H9 (cell line): ENCODE measurements at regions not wholly inside any gene's neighbourhood (a gene's known extent, or its start where the extent isn't known, plus 50 kb on each side); places are given as distances from the start of the nearest gene placed in this dataset.

ENCODE experiments used
- DNase-seq: peaks from one replicate; pipeline ENCODE4 v3.0.0-alpha.2; 2017
- H2AFZ ChIP-seq: one replicate; pipeline ENCODE4 v1.6.1; 2013; ENCODE audit warnings: mild to moderate bottlenecking, low read length, control low read depth, moderate library complexity
- H2AK5ac ChIP-seq: 2 replicates; pipeline ENCODE4 v1.6.1; 2013; ENCODE audit warnings: low read length, control low read depth, mixed read lengths; ENCODE audit not compliant: insufficient read length
- H2BK120ac ChIP-seq: one replicate; pipeline ENCODE4 v1.6.1; 2013; ENCODE audit warnings: low read depth, mild to moderate bottlenecking, low read length, control low read depth, inconsistent platforms; ENCODE audit not compliant: poor library complexity, severe bottlenecking
- H2BK12ac ChIP-seq: 2 replicates; pipeline ENCODE4 v1.6.1; 2013; ENCODE audit warnings: low read length, control low read depth, mixed read lengths, low read depth; ENCODE audit not compliant: insufficient read length
- H2BK15ac ChIP-seq: 2 replicates; pipeline ENCODE4 v1.6.1; 2013; ENCODE audit warnings: low read depth, low read length, control low read depth
- H2BK20ac ChIP-seq: one replicate; pipeline ENCODE4 v1.6.1; 2013; ENCODE audit warnings: low read depth, mild to moderate bottlenecking, low read length, control low read depth, inconsistent platforms; ENCODE audit not compliant: poor library complexity, severe bottlenecking
- H2BK5ac ChIP-seq: 2 replicates; pipeline ENCODE4 v1.6.1; 2013; ENCODE audit warnings: low read length, control low read depth, mixed read lengths; ENCODE audit not compliant: insufficient read length
- H3K14ac ChIP-seq: 2 replicates; pipeline ENCODE4 v1.6.1; 2013; ENCODE audit warnings: low read length, control low read depth; ENCODE audit not compliant: insufficient read depth
- H3K18ac ChIP-seq: 2 replicates; pipeline ENCODE4 v1.6.1; 2013; ENCODE audit warnings: low read depth, mild to moderate bottlenecking, mixed read lengths, low read length, control low read depth; ENCODE audit not compliant: insufficient read length
- H3K23ac ChIP-seq: 2 replicates; pipeline ENCODE4 v1.6.1; 2013; ENCODE audit warnings: low read length, control low read depth, mixed read lengths, low read depth; ENCODE audit not compliant: insufficient read length
- H3K23me2 ChIP-seq: 2 replicates; pipeline ENCODE4 v1.6.1; 2013; ENCODE audit warnings: low read depth, mild to moderate bottlenecking, mixed read lengths, low read length, control low read depth; ENCODE audit not compliant: insufficient read length, poor library complexity, severe bottlenecking
- H3K27ac ChIP-seq: 2 replicates; pipeline ENCODE4 v1.5.1; 2013; ENCODE audit warnings: low read length, control low read depth, mixed read lengths, low read depth; ENCODE audit not compliant: insufficient read length
- H3K27me3 ChIP-seq: 2 replicates; pipeline ENCODE4 v1.6.1; 2013; ENCODE audit warnings: low read length, control low read depth, inconsistent platforms; ENCODE audit not compliant: insufficient read depth
- H3K4ac ChIP-seq: 2 replicates; pipeline ENCODE4 v1.6.1; 2013; ENCODE audit warnings: low read depth, mild to moderate bottlenecking, control low read depth, inconsistent platforms, low read length, moderate library complexity
- H3K4me1 ChIP-seq: 2 replicates; pipeline ENCODE4 v1.6.1; 2013; ENCODE audit warnings: low read length, control low read depth, inconsistent platforms; ENCODE audit not compliant: insufficient read depth
- H3K4me2 ChIP-seq: 2 replicates; pipeline ENCODE4 v1.6.1; 2013; ENCODE audit warnings: low read length, control low read depth, mixed read lengths; ENCODE audit not compliant: insufficient read length, insufficient read depth
- H3K56ac ChIP-seq: 2 replicates; pipeline ENCODE4 v1.6.1; 2013; ENCODE audit warnings: low read depth, mild to moderate bottlenecking, mixed read lengths, low read length, control low read depth; ENCODE audit not compliant: insufficient read length
- H3K79me1 ChIP-seq: 2 replicates; pipeline ENCODE4 v1.6.1; 2013; ENCODE audit warnings: low read depth, mild to moderate bottlenecking, moderate library complexity, low read length, control low read depth, inconsistent platforms; ENCODE audit not compliant: insufficient read depth, poor library complexity, severe bottlenecking
- H3K79me2 ChIP-seq: 2 replicates; pipeline ENCODE4 v1.6.1; 2013; ENCODE audit warnings: low read length, control low read depth, inconsistent platforms; ENCODE audit not compliant: insufficient read depth
- H3K9ac ChIP-seq: 2 replicates; pipeline ENCODE4 v1.6.1; 2013; ENCODE audit warnings: low read length, control low read depth, mixed read lengths; ENCODE audit not compliant: insufficient read length; ENCODE audit errors: extremely low read depth
- H3K9me3 ChIP-seq: one replicate; pipeline ENCODE4 v1.6.1; 2013; ENCODE audit warnings: low read depth, low read length, inconsistent platforms; ENCODE audit not compliant: control insufficient read depth
- H3T11ph ChIP-seq: one replicate; pipeline ENCODE4 v1.6.1; 2013; ENCODE audit warnings: mild to moderate bottlenecking, low read length, control low read depth, inconsistent platforms
- H4K20me1 ChIP-seq: one replicate; pipeline ENCODE4 v1.6.1; 2013; ENCODE audit not compliant: control insufficient read depth, insufficient read length, insufficient read depth
- H4K5ac ChIP-seq: 2 replicates; pipeline ENCODE4 v1.6.1; 2013; ENCODE audit warnings: low read depth, mild to moderate bottlenecking, mixed read lengths, low read length, control low read depth; ENCODE audit not compliant: insufficient read length
- H4K8ac ChIP-seq: replicated peaks from 2 replicates; pipeline ENCODE4 v1.6.1; 2013; ENCODE audit warnings: low read length, control low read depth, mixed read lengths, low read depth; ENCODE audit not compliant: insufficient read length
- H4K91ac ChIP-seq: 2 replicates; pipeline ENCODE4 v1.6.1; 2013; ENCODE audit warnings: low read depth, mild to moderate bottlenecking, moderate library complexity, mixed read lengths, low read length, control low read depth; ENCODE audit not compliant: insufficient read length
- H3K27ac Mint-ChIP-seq, 3 experiments: 2 replicates in 2 of 3; 3 replicates in 1 of 3; pipeline ENCODE4 v1.8.0; 2020 to 2021; ENCODE audit warnings: mixed read lengths in 3 of 3, mild to moderate bottlenecking in 1 of 3, moderate library complexity in 1 of 3
- H3K27me3 Mint-ChIP-seq: 2 replicates; pipeline ENCODE4 v1.8.0; 2021; ENCODE audit warnings: low read depth, mild to moderate bottlenecking, moderate library complexity, mixed read lengths
- H3K36me3 Mint-ChIP-seq, 3 experiments: 2 replicates in 2 of 3; 3 replicates in 1 of 3; pipeline ENCODE4 v1.8.0; 2020 to 2021; ENCODE audit warnings: low read depth in 3 of 3, mixed read lengths in 3 of 3; ENCODE audit not compliant: insufficient read depth in 1 of 3
- H3K4me1 Mint-ChIP-seq, 2 experiments: 2 replicates each; pipeline ENCODE4 v1.8.0; 2020; ENCODE audit warnings: mixed read lengths in 2 of 2
- H3K4me3 Mint-ChIP-seq, 2 experiments: 2 replicates in 1 of 2; 3 replicates in 1 of 2; pipeline ENCODE4 v1.8.0; 2020 to 2021; ENCODE audit warnings: mild to moderate bottlenecking in 2 of 2, mixed read lengths in 2 of 2, moderate library complexity in 1 of 2
- H3K9me3 Mint-ChIP-seq, 2 experiments: 2 replicates in 1 of 2; 3 replicates in 1 of 2; pipeline ENCODE4 v1.8.0; 2020; ENCODE audit warnings: mild to moderate bottlenecking in 2 of 2, mixed read lengths in 2 of 2, moderate library complexity in 1 of 2
- CTCF ChIP-seq: fragments of 200-600 bp; sonication (generic); conservative IDR thresholded peaks from 3 replicates; pipeline ENCODE4 v1.8.0; 2021; ENCODE audit warnings: antibody characterized with exemption, mild to moderate bottlenecking
- WGBS: extraction: QIAGEN DNeasy Blood & Tissue Kit; methylation state at CpG from one replicate; pipeline ENCODE4 v1.1.7; 2013; ENCODE audit warnings: missing lambda C conversion rate, low lambda C conversion rate, mixed read lengths; ENCODE audit not compliant: insufficient read length; ENCODE audit errors: extremely low coverage; 5-methylcytosine and 5-hydroxymethylcytosine counted together

- Histone ChIP-seq H3K27me3 (no peaks in the 10 kb centered on the region), H3K4me2 (no peak overlapping the region), H3K9me3 (no peaks in the 10 kb centered on the region), H3K56ac (no peak overlapping the region), H3T11ph (no peak overlapping the region), H2AFZ (no peak overlapping the region), H3K14ac (no peak overlapping the region), H2BK15ac (no peak overlapping the region), H4K91ac (no peak overlapping the region), H3K4ac (no peak overlapping the region), H2AK5ac (no peak overlapping the region), H3K4me1 (no peaks in the 10 kb centered on the region), H4K20me1 (no peaks in the 10 kb centered on the region), H3K79me1 (no peaks in the 10 kb centered on the region), H2BK120ac (no peak overlapping the region), H3K27ac (no peak overlapping the region), H2BK5ac (no peak overlapping the region), H2BK20ac (no peak overlapping the region), H3K18ac (no peak overlapping the region), H3K9ac (no peak overlapping the region), H4K5ac (no peak overlapping the region), H4K8ac (no peak overlapping the region), H3K23me2 (no peaks in the 10 kb centered on the region), H2BK12ac (no peak overlapping the region), H3K23ac (no peak overlapping the region), H3K79me2 (no peaks in the 10 kb centered on the region)
- no peak for TF ChIP-seq CTCF
- Mint-ChIP-seq H3K27me3 (no peaks in the 10 kb centered on the region), H3K27ac (no peak overlapping the region), H3K4me1 (no peaks in the 10 kb centered on the region), H3K4me3 (no peak overlapping the region), H3K9me3 (peaks cover 0 to 15% of the 10 kb centered on the region in 2 experiments; a peak in 4 of 5 replicates), H3K36me3 (peaks cover 0 to 4% (median 2%) of the 10 kb centered on the region in 3 experiments; a peak in 2 of 7 replicates)
- DNase-seq, result no peak
- no CpG with 5 or more reads among the region's 1 CpG for WGBS
Observed at GRCh38 chr5:96036301-96036700, 74.7 kb upstream of the ELL2 start.
